ENCODE measurements at regions not wholly inside any gene's neighbourhood (a gene's known extent, or its start where the extent isn't known, plus 50 kb on each side); places are given as distances from the start of the nearest gene placed in this dataset.

DNA sequence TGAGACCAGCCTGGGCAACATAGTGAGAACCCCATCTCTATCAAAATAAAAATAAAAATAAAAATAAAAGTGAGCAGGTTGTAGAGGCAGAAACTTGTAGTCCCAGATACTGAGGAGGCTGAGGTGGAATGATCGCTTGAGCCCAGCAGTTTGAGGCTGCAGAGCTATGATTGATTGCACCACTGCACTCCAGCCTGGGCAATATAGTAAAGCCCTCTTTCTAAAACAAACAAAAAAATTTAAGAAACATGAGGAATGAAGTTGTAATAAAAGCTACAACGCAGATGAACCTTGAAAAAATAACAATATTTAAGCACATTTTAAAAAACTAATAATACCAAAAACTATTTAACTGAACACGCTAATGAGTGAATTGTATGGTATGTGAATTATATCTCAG lies 919.3 kb downstream of the UQCRFS1 start:
- Mint-ChIP-seq H3K36me3 (no peaks in the 10 kb centered on the region), H3K9me3 (peaks cover 0 to 18% (median 4%) of the 10 kb centered on the region in 7 donors), H3K27ac (no peak overlapping the region), H3K4me3 (no peak overlapping the region), H3K27me3 (no peaks in the 10 kb centered on the region), H3K4me1 (no peaks in the 10 kb centered on the region)
- no peaks in the 10 kb centered on the region for H3K27me3 ChIP-seq (ENCODE audit: control insufficient read depth, insufficient read depth, low read length)
- ATAC-seq (ENCODE audit: low read depth in 2 of 2) (no peak), DNase-seq (no peak)
- H3K4me1 ChIP-seq (ENCODE audit: control insufficient read depth, insufficient read depth, low read length, poor library complexity, severe bottlenecking): no peaks in the 10 kb centered on the region
- no peak overlapping the region for H3K27ac ChIP-seq (ENCODE audit: insufficient read depth, low read length, poor library complexity, severe bottlenecking)
- no peaks in the 10 kb centered on the region for H3K36me3 ChIP-seq (ENCODE audit: control insufficient read depth, insufficient read depth, low read length)
- H3K4me3 ChIP-seq (ENCODE audit: low read depth, low read length): no peak overlapping the region
- no peaks in the 10 kb centered on the region for H3K9me3 ChIP-seq (ENCODE audit: control insufficient read depth in 2 of 2, low read length in 2 of 2)

DNA sequence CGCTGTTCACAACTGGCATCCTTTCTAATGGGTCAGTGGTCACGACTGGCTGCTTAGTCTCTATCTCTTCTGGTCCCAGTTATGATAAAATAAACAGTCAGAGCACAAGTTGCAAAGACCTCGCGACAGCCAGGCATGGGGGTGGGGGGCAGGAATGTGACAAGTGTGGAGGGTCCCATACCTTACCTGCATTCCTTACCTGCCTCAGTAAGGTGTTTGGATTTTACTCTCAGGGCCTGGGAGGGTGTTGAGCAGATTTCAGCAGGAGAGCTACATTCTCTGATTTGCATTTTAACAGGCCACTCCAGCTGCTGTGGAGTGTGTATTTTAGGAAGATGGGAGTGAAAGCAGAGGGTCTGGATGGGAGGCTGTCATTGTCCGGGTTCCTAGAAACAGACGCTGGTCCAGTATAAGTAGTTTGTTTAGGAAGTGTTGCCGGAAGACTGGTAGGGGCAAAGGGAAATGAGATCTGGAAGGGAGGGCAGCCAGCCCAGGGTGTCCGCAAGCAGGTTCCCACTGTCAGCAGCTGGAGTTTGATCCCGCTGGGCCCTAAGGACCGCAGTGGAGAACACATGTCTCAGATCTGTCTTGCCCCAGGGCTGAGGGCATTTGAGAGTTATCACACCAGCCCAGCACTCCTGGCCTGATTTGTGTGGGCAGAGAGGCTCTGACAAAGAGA lies 920.0 kb downstream of the UQCRFS1 start:
- Histone ChIP-seq H3K27ac (ENCODE audit: insufficient read depth, low read length, poor library complexity, severe bottlenecking) (no peak overlapping the region), H3K27me3 (ENCODE audit: control insufficient read depth, insufficient read depth, low read length) (no peaks in the 10 kb centered on the region), H3K4me3 (ENCODE audit: low read depth, low read length) (no peak overlapping the region), H3K9me3 (ENCODE audit: control insufficient read depth in 2 of 2, low read length in 2 of 2) (no peaks in the 10 kb centered on the region), H3K36me3 (ENCODE audit: control insufficient read depth, insufficient read depth, low read length) (no peaks in the 10 kb centered on the region), H3K4me1 (ENCODE audit: control insufficient read depth, insufficient read depth, low read length, poor library complexity, severe bottlenecking) (no peaks in the 10 kb centered on the region)
- Mint-ChIP-seq H3K36me3 (no peaks in the 10 kb centered on the region), H3K4me3 (no peak overlapping the region), H3K9me3 (peaks cover 0 to 17% (median 4%) of the 10 kb centered on the region in 7 donors), H3K4me1 (no peaks in the 10 kb centered on the region), H3K27ac (no peak overlapping the region), H3K27me3 (no peaks in the 10 kb centered on the region)
- no peak for ATAC-seq (ENCODE audit: low read depth in 2 of 2)
- DNase-seq: no peak

DNA sequence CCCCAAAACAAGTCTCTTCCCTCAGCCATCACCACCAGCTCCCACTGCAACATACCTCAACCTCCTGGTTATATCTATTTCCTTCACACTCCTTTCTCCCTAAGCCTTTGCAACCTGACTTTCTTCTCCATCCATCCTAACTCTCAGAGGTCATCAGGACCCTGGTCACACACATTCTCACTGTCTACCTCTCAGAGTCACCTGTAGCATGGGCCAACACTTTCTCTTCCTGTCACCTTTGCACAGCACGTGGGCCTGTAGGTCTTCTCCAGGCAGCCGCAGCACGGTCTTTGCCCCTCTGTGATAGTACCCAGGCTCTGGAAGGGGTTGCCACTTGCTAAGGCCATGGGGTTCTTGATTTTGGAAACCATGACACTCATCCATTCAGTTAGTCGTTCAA lies 921.1 kb downstream of the UQCRFS1 start:
- ATAC-seq (ENCODE audit: low read depth in 2 of 2): no peak

DNA sequence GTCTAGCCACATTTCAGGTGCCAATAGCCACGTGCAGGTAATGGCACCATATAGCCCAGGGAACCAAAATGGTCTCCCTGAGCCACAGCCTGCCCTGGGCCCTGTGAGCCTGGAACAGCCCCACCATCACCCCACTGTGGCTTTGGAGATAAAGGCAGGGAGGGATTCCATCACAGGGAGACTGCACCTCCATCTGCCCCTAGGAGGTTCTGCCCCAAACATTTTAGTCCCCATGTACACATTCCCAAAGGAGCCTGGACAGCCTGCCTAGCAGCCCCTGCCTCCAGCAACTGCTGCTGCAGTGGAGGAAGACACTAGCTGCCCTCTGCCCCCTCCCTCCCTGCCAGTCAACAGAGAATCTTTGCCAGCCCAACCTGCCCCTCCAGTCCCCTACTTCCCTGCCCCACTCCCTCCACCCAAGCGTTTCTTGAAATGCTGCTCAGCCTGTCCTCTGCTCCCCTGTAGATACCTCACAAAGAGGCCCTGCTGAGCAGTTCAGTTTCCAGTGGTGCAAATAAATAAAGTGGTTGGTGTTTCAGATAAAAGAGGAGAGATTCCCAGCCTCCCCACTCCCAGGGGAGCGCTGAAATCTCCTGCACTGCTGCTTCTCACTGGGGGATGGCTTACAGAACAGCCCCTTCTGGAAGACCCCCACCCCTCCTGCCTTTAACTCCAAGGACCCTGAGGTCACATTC lies 921.8 kb downstream of the UQCRFS1 start:
- H3K27me3 ChIP-seq (ENCODE audit: control insufficient read depth, insufficient read depth, low read length): no peaks in the 10 kb centered on the region
- no peaks in the 10 kb centered on the region for H3K4me1 ChIP-seq (ENCODE audit: control insufficient read depth, insufficient read depth, low read length, poor library complexity, severe bottlenecking)
- H3K27ac ChIP-seq (ENCODE audit: insufficient read depth, low read length, poor library complexity, severe bottlenecking): no peak overlapping the region
- H3K36me3 Mint-ChIP-seq: no peaks in the 10 kb centered on the region
- H3K36me3 ChIP-seq (ENCODE audit: control insufficient read depth, insufficient read depth, low read length): no peaks in the 10 kb centered on the region
- no peak overlapping the region for H3K4me3 Mint-ChIP-seq
- no peaks in the 10 kb centered on the region for H3K9me3 ChIP-seq (ENCODE audit: control insufficient read depth in 2 of 2, low read length in 2 of 2)
- no peak for ATAC-seq (ENCODE audit: low read depth in 2 of 2)
- H3K27me3 Mint-ChIP-seq: no peaks in the 10 kb centered on the region
- no peaks in the 10 kb centered on the region for H3K4me1 Mint-ChIP-seq
- H3K4me3 ChIP-seq (ENCODE audit: low read depth, low read length): no peak overlapping the region
- H3K27ac Mint-ChIP-seq: no peak overlapping the region
- peaks cover 3 to 19% (median 5%) of the 10 kb centered on the region in 7 donors for H3K9me3 Mint-ChIP-seq
- no peak for DNase-seq

More for the DNA sequence above, 921.1 kb downstream of the UQCRFS1 start:
- no peak overlapping the region for H3K27ac Mint-ChIP-seq
- H3K4me3 Mint-ChIP-seq: no peak overlapping the region
- no peaks in the 10 kb centered on the region for H3K27me3 ChIP-seq (ENCODE audit: control insufficient read depth, insufficient read depth, low read length)
- DNase-seq: no peak
- no peak overlapping the region for H3K4me3 ChIP-seq (ENCODE audit: low read depth, low read length)
- H3K27me3 Mint-ChIP-seq: no peaks in the 10 kb centered on the region
- H3K9me3 Mint-ChIP-seq: peaks cover 1 to 21% (median 5%) of the 10 kb centered on the region in 7 donors
- H3K9me3 ChIP-seq (ENCODE audit: control insufficient read depth in 2 of 2, low read length in 2 of 2): no peaks in the 10 kb centered on the region
- no peaks in the 10 kb centered on the region for H3K4me1 ChIP-seq (ENCODE audit: control insufficient read depth, insufficient read depth, low read length, poor library complexity, severe bottlenecking)
- H3K36me3 ChIP-seq (ENCODE audit: control insufficient read depth, insufficient read depth, low read length): no peaks in the 10 kb centered on the region
- H3K4me1 Mint-ChIP-seq: no peaks in the 10 kb centered on the region
- no peaks in the 10 kb centered on the region for H3K36me3 Mint-ChIP-seq
- H3K27ac ChIP-seq (ENCODE audit: insufficient read depth, low read length, poor library complexity, severe bottlenecking): no peak overlapping the region

DNA sequence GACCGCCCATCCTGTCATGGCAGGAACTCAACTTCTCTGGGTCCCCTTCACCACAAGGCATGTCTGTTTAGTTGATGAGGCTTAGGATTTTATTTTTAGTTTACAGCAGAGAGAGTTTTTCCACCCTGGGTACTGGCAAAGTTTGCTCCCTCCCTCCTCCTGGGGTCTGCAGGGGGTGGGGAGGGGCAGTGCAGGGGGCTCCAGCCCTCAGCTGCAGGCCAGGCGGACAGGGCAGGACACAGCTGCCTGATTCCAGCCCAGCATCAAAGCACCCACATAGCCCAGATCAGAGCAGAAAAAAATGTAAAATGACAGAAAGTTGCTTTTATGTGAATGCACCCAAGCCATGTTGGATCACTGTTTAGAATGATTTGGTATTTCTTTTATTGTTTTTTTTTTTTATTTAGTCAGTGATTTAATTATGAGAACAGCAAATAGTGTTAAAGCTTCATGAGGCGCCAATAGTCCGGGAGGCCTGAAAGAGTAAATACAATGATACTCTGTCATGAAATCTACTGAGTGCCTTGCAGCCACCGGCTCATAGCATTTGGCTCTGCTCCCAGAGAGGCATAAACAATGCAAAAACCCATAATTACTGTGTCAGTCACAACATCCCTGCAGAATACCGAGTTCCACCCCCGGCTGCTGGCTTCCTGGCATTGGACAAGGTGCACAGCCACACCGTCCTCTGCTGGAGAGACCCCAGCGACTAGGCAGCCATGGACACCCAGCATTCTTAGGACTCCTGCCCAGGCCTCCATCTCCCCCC lies 923.5 kb downstream of the UQCRFS1 start:
- no peak for DNase-seq
- Mint-ChIP-seq H3K4me3 (no peak overlapping the region), H3K27ac (no peak overlapping the region), H3K36me3 (no peaks in the 10 kb centered on the region), H3K27me3 (no peaks in the 10 kb centered on the region), H3K4me1 (no peaks in the 10 kb centered on the region), H3K9me3 (peaks cover 0 to 22% (median 7%) of the 10 kb centered on the region in 7 donors)
- Histone ChIP-seq H3K9me3 (ENCODE audit: control insufficient read depth in 2 of 2, low read length in 2 of 2) (no peaks in the 10 kb centered on the region), H3K27ac (ENCODE audit: insufficient read depth, low read length, poor library complexity, severe bottlenecking) (no peak overlapping the region), H3K4me3 (ENCODE audit: low read depth, low read length) (no peak overlapping the region), H3K36me3 (ENCODE audit: control insufficient read depth, insufficient read depth, low read length) (no peaks in the 10 kb centered on the region), H3K4me1 (ENCODE audit: control insufficient read depth, insufficient read depth, low read length, poor library complexity, severe bottlenecking) (no peaks in the 10 kb centered on the region), H3K27me3 (ENCODE audit: control insufficient read depth, insufficient read depth, low read length) (no peaks in the 10 kb centered on the region)
- no peak for ATAC-seq (ENCODE audit: low read depth in 2 of 2)

DNA sequence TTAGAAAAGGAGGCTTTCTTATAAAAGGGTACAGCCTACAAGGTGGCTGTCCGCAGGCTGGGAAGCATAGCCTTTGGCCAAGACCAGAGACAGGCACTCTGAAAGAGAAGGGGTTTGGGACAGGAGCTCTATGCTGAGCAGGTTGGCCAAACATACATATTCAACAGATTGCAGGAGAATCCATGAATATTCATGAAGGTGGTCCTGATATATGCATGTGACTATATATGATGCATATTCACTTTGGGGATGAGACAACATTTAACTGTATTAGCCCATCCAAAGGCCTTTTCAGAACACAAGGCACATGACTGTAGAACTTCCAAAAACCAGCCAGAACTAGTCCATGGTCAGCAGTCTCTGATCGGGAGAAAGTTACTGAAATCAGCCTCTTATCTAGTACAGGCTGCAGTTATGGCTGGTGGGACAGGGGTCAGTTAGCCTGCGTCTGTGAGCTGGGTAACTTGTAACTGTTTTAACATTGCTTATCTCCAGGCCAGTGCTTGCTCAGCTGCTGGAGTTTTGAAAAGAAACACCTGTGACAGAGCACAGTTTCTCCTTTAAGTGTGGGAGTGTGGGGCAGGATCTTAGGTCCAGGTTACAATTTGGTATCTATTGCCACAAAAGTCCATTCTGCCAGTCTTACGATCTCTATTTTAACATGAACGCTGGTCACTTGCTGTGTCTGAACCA lies 924.2 kb downstream of the UQCRFS1 start:
- H3K9me3 ChIP-seq (ENCODE audit: control insufficient read depth in 2 of 2, low read length in 2 of 2): no peaks in the 10 kb centered on the region
- no peaks in the 10 kb centered on the region for H3K4me1 Mint-ChIP-seq
- H3K27ac ChIP-seq (ENCODE audit: insufficient read depth, low read length, poor library complexity, severe bottlenecking): no peak overlapping the region
- H3K36me3 Mint-ChIP-seq: no peaks in the 10 kb centered on the region
- no peak overlapping the region for H3K4me3 Mint-ChIP-seq
- peaks cover 0 to 22% (median 8%) of the 10 kb centered on the region in 7 donors for H3K9me3 Mint-ChIP-seq
- no peaks in the 10 kb centered on the region for H3K4me1 ChIP-seq (ENCODE audit: control insufficient read depth, insufficient read depth, low read length, poor library complexity, severe bottlenecking)
- no peak overlapping the region for H3K4me3 ChIP-seq (ENCODE audit: low read depth, low read length)
- H3K36me3 ChIP-seq (ENCODE audit: control insufficient read depth, insufficient read depth, low read length): no peaks in the 10 kb centered on the region
- ATAC-seq (ENCODE audit: low read depth in 2 of 2) (no peak), DNase-seq (no peak)
- H3K27me3 Mint-ChIP-seq: no peaks in the 10 kb centered on the region
- H3K27me3 ChIP-seq (ENCODE audit: control insufficient read depth, insufficient read depth, low read length): no peaks in the 10 kb centered on the region
- no peak overlapping the region for H3K27ac Mint-ChIP-seq

DNA sequence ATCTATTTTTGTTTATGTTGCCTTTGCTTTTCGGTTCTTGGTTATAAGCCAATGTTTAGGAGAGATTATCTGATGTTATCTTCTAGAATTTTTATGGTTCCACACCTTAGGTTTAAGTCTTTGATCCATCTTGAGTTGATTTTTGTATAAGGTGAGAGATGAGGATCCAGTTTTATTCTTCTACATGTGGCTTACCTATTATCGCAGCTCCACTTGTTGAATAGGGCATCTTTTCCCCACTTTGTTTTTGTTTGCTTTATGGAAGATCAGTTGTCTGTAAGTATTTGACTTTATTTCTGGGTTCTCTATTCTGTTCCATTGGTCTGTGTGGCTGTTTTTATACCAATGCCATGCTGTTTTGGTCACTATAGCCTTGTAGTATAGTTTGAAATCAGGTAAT lies 927.0 kb downstream of the UQCRFS1 start:
- Mint-ChIP-seq H3K4me3 (no peak overlapping the region), H3K4me1 (no peaks in the 10 kb centered on the region), H3K27ac (no peak overlapping the region), H3K27me3 (no peaks in the 10 kb centered on the region), H3K9me3 (peaks cover 0 to 33% (median 9%) of the 10 kb centered on the region in 7 donors), H3K36me3 (no peaks in the 10 kb centered on the region)
- Histone ChIP-seq H3K4me1 (ENCODE audit: control insufficient read depth, insufficient read depth, low read length, poor library complexity, severe bottlenecking) (no peaks in the 10 kb centered on the region), H3K36me3 (ENCODE audit: control insufficient read depth, insufficient read depth, low read length) (no peaks in the 10 kb centered on the region), H3K27me3 (ENCODE audit: control insufficient read depth, insufficient read depth, low read length) (no peaks in the 10 kb centered on the region), H3K27ac (ENCODE audit: insufficient read depth, low read length, poor library complexity, severe bottlenecking) (no peak overlapping the region), H3K4me3 (ENCODE audit: low read depth, low read length) (no peak overlapping the region), H3K9me3 (ENCODE audit: control insufficient read depth in 2 of 2, low read length in 2 of 2) (no peaks in the 10 kb centered on the region)
- no peak for DNase-seq
- no peak for ATAC-seq (ENCODE audit: low read depth in 2 of 2)

Measured in CD4-positive, CD25-positive, alpha-beta regulatory T cell (primary cell).